Activated T-cell treated with anti-CD3 and anti-CD28 coated beads for 1 hour (primary cell): ENCODE measurements at regions not wholly inside any gene's neighbourhood (a gene's known extent, or its start where the extent isn't known, plus 50 kb on each side); places are given as distances from the start of the nearest gene placed in this dataset.

Experiments used
- DNase-seq: peaks from one replicate; pipeline ENCODE4 v3.0.0-alpha.2; 2020; ENCODE audit warnings: low read depth

- DNase-seq, result no peak
Measured at GRCh38 chr2:219769090-219769910, 141.9 kb downstream of the SLC4A3 start.

- no peak for DNase-seq
Measured at GRCh38 chr2:219772103-219772635, 144.7 kb downstream of the SLC4A3 start.

- DNase-seq, result no peak
Measured at GRCh38 chr2:219772697-219773096, 145.3 kb downstream of the SLC4A3 start.

GRCh38 chr2:219775506-219775905 is 148.1 kb downstream of the SLC4A3 start:
- no peak for DNase-seq

DNA sequence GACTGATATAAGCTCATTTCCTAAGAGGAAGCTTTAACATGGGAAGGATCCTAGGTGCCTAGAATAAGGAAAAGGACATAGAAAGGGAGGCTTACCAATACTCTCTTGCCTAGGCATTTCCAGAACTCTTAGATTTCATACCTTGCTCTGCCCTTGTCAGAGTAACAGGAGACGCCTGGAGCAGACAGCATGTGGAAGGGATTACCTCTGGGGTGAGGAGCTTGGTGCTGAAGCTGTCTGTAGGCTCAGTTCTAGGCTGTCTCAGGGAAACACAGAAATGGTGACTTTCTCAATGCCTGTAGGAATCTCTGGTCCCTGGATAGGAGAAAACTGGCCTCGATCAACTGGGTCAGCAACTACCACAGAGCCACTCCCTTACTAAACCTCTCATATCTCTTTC is 150.0 kb downstream of the SLC4A3 start:
- no peak for DNase-seq

- DNase-seq, result no peak
Measured at GRCh38 chr2:219778189-219778588, 150.8 kb downstream of the SLC4A3 start.

GRCh38 chr2:219782737-219783348 is 155.4 kb downstream of the SLC4A3 start:
- DNase-seq, result no peak

DNA sequence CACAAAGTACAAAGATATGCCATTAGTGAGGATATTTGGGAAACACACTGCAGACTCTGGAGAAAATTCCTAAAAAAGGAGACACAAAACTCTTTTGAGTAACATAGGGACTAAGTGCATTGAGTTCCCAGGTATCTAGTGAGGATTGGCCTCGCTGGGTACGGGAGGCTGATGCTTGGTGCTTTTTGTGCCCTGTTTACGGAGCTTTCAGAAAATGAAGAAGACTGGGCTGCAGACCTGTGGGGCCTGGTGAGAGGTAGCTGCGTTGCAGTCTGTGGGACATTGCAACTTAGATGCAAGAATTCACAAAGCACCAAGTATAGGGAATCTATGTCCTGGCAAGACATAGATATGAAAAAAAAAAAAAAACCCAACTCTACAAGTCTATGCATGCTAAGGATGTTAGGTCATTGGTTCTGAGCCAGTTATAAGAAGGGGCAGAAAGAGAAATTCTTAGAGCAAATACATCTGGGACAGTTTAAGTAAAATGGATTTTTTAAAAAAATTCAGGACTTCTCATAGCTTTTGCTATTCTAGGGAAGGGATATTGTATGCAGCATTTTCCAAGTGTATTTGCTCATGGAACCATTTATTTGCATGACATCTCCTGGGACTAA is 156.0 kb downstream of the SLC4A3 start:
- DNase-seq, result no peak

- no peak for DNase-seq
Measured at GRCh38 chr2:219784178-219784577, 156.7 kb downstream of the SLC4A3 start.

GRCh38 chr2:219789476-219789875 is 162.0 kb downstream of the SLC4A3 start:
- DNase-seq, result no peak

- no peak for DNase-seq
Measured at GRCh38 chr2:219792446-219792845, 165.0 kb downstream of the SLC4A3 start.

GRCh38 chr2:219798430-219798829 is 171.0 kb downstream of the SLC4A3 start:
- no peak for DNase-seq

DNA sequence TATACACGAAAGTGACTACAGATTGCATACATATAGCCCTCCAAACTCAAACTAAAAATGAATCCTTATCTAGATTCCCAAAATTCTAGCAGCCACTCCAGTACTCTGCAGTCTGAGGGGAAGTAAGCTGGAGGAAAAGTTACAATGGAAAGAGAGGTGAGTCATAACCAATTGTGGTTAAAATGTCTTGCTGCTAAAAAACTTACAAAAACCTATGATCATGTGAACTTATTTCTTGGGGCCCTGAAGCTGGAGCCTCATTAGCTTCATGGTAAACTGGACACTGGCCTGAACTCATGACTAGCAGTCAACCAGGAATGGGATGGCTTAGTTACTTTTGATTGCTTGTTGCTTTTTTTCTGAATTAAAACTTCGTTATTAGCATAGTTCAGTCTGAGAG is 175.9 kb downstream of the SLC4A3 start:
- no peak for DNase-seq

GRCh38 chr2:219810895-219811294 is 183.5 kb downstream of the SLC4A3 start:
- no peak for DNase-seq

- no peak for DNase-seq
Measured at GRCh38 chr2:219812672-219813071, 185.2 kb downstream of the SLC4A3 start.

- no peak for DNase-seq
Measured at GRCh38 chr2:219820767-219821166, 193.3 kb downstream of the SLC4A3 start.

DNA sequence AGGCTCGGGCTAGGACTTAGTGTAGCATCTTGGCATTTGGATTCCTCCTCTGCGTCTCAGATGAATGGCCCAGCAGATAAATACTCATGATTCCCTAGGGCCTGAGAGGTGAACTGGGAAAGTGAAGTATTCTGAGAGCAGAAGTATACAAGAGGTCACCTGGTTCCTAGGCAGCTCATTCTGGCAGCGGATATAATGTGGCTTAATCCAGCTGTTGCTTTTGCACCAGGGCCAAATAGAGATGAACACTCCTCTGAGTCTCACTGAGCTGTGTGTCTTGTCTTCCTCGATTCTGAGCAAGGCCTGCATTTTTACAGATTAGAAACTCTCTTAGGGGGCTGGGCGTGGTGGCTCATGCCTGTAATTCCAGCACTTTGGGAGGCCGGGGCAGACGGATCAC is 196.1 kb downstream of the SLC4A3 start:
- DNase-seq, result no peak

- DNase-seq, result no peak
Measured at GRCh38 chr2:219824996-219825395, 197.6 kb downstream of the SLC4A3 start.

GRCh38 chr2:219828127-219828526 is 200.7 kb downstream of the SLC4A3 start:
- no peak for DNase-seq

GRCh38 chr2:219829667-219830352 is 202.4 kb downstream of the SLC4A3 start:
- no peak for DNase-seq

DNA sequence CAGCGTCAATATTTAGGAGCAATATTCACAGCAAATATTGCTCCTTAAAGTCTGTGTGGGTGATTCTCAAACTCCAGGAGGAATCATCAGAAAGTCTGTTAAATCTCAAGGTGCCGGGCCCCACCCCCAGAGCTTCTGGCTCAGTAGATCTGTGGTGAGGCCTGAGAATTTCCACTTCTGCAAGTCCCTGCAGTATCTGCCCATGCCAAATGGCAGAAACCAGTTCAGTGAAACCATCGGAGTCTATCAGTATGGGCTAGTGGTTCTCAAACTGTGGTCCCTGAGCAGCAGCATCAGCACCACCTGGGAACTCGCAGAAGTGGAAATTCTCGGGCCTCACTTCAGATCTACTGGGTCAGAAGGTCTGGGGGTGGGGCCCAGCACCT is 202.9 kb downstream of the SLC4A3 start:
- no peak for DNase-seq

DNA sequence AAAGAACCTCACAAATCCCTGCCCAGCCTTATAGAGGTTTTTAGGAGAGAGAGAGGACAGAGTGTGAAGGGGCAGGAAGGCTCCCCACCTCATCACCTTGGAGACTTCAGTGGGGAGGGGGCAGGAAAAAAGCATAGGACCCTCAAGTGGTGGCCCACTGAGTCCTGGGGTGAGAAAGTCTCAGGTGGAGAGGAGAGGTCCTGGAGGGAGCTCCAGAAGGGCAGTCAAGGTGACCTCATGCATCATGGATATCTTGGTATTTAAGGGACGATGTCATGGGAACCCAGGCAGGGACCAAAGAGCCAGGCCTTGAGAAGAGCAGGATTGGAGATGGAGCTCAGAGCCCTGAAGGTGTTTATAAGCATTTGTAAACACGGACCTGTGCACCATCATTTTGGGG is 204.5 kb downstream of the SLC4A3 start:
- no peak for DNase-seq
